ENCODE measurements at regions not wholly inside any gene's neighbourhood (a gene's known extent, or its start where the extent isn't known, plus 50 kb on each side); places are given as distances from the start of the nearest gene placed in this dataset.
A peak's percentile ranks its signal among the peaks of the same experiment; 100 is the strongest.
"Not testable (repeated sequence)": the region's sequence is repeated elsewhere in the genome, so short reads cannot be mapped to it uniquely, and the experiment has no call there.

DNA sequence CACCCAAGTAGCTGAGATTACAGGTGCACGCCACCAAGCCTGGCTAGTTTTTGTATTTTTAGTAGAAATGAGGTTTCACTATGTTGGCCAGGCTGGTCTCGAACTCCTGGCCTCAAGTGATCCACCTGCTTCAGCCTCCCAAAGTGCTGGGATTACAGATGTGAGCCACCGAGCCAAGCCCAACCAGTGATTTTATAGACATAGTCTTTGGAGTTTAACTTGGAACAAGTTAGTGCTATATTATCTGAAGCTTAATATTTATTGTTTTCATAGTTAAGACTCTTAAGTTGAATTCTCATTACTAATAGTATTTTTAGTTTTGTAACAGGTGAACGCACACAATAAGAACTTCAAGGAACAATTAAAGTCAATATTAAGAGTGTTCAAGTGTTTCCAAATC lies 122.1 kb downstream of the SPAG6 start:
- DNase-seq (ENCODE audit: low read depth); H3K9ac ChIP-seq (ENCODE audit: low read length); H3K36me3 ChIP-seq (ENCODE audit: control insufficient read depth, insufficient read depth, low read length, severe bottlenecking); H3K9me3 ChIP-seq (ENCODE audit: control insufficient read depth, low read length); H3K4me3 ChIP-seq (ENCODE audit: low read length); H3K27me3 ChIP-seq (replicated peaks; ENCODE audit: control insufficient read depth, insufficient read depth, low read length): not testable (repeated sequence)
- H3K4me1 ChIP-seq (ENCODE audit: control insufficient read depth, insufficient read depth, low read length): peaks cover 20% of the 10 kb centered on the region

DNA sequence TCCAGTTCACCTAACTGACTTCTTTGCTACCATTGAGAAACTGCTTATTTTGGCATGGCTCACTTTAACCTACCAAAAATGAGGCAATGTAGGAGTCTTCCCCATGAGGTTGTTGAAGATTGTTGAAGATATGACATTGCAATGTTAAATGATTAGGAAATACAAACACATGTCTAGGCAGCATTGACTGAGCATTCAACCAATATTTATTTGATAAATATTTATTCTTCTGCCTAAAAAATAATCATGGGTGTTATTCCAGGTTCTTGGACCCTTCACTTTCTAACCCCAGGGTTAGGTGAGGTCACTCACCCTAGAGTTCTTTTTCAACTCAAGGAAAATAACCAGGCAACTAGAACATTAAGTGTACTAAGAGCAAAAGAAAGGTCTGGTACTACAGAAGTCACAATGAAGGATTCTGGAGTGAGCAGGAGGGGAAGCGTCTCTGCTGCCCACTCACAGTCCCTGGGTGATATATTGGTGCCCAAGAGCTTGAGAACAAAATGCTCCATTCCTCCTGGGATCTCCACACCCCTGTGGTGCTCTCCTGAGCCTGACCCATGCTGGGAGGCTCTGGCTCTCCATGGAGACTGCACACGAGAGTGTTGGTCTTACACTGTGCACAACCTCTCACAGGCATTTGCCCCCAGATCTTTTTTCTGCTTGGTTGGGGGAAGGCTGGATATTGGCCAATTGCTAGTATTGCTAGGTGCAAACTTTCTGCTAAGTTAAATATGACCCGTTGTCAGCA lies 123.4 kb downstream of the SPAG6 start:
- H3K9ac ChIP-seq (ENCODE audit: low read length): no peak overlapping the region
- DNase-seq (ENCODE audit: low read depth): no peak
- no peaks in the 10 kb centered on the region for H3K36me3 ChIP-seq (ENCODE audit: control insufficient read depth, insufficient read depth, low read length, severe bottlenecking)
- peaks cover 8% of the 10 kb centered on the region for H3K27me3 ChIP-seq (replicated peaks; ENCODE audit: control insufficient read depth, insufficient read depth, low read length)
- H3K4me3 ChIP-seq (ENCODE audit: low read length): no peak overlapping the region
- peaks cover 24% of the 10 kb centered on the region for H3K4me1 ChIP-seq (ENCODE audit: control insufficient read depth, insufficient read depth, low read length)
- no peaks in the 10 kb centered on the region for H3K9me3 ChIP-seq (ENCODE audit: control insufficient read depth, low read length)

DNA sequence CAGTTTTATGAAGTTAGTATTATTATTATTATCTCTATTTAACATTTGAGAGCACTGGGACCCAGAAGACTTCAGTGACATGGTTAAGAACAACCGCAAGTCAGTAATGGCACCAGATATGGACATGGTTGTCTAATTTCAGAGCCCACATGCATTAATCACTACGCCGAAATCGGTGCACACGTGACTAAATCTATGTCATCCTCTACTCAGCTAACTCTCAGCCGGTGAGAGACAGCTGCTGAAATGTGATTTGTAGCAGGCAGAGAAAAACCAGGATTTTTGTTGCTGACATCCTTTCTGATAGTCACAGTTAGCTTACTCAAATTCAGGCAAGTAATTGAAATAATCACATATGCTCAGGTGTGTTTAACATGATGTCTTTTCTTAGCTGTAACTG lies 127.7 kb downstream of the SPAG6 start:
- H3K4me1 ChIP-seq (ENCODE audit: control insufficient read depth, insufficient read depth, low read length): peaks cover 21% of the 10 kb centered on the region
- H3K4me3 ChIP-seq (ENCODE audit: low read length): no peak overlapping the region
- no peak overlapping the region for H3K9ac ChIP-seq (ENCODE audit: low read length)
- no peak for DNase-seq (ENCODE audit: low read depth)
- peaks cover 28% of the 10 kb centered on the region for H3K27me3 ChIP-seq (replicated peaks; ENCODE audit: control insufficient read depth, insufficient read depth, low read length)
- no peaks in the 10 kb centered on the region for H3K9me3 ChIP-seq (ENCODE audit: control insufficient read depth, low read length)
- no peaks in the 10 kb centered on the region for H3K36me3 ChIP-seq (ENCODE audit: control insufficient read depth, insufficient read depth, low read length, severe bottlenecking)

DNA sequence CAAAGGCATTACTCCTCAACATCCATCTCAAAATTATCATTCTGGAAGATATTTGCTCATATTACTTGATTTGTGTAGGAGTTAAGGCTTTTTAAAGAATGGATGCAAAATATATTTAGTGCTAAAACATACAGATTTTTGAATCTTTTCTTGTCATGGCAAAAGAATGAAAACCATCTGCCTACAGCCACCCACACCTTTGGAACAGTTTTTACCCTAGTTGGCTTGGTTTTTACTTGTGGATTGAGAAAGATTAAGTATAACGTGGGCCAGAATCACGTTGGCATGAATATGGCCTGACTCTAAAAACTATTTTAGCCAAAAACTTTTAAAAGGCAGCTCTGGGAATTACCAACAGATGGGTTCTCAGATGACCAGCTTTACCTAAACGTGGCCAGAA lies 128.2 kb downstream of the SPAG6 start:
- Histone ChIP-seq H3K27me3 (replicated peaks; ENCODE audit: control insufficient read depth, insufficient read depth, low read length) (peaks cover 28% of the 10 kb centered on the region), H3K36me3 (ENCODE audit: control insufficient read depth, insufficient read depth, low read length, severe bottlenecking) (no peaks in the 10 kb centered on the region), H3K9me3 (ENCODE audit: control insufficient read depth, low read length) (no peaks in the 10 kb centered on the region), H3K4me1 (ENCODE audit: control insufficient read depth, insufficient read depth, low read length) (peaks cover 21% of the 10 kb centered on the region), H3K4me3 (ENCODE audit: low read length) (no peak overlapping the region), H3K9ac (ENCODE audit: low read length) (no peak overlapping the region)
- DNase-seq (ENCODE audit: low read depth): peak; percentile 22

DNA sequence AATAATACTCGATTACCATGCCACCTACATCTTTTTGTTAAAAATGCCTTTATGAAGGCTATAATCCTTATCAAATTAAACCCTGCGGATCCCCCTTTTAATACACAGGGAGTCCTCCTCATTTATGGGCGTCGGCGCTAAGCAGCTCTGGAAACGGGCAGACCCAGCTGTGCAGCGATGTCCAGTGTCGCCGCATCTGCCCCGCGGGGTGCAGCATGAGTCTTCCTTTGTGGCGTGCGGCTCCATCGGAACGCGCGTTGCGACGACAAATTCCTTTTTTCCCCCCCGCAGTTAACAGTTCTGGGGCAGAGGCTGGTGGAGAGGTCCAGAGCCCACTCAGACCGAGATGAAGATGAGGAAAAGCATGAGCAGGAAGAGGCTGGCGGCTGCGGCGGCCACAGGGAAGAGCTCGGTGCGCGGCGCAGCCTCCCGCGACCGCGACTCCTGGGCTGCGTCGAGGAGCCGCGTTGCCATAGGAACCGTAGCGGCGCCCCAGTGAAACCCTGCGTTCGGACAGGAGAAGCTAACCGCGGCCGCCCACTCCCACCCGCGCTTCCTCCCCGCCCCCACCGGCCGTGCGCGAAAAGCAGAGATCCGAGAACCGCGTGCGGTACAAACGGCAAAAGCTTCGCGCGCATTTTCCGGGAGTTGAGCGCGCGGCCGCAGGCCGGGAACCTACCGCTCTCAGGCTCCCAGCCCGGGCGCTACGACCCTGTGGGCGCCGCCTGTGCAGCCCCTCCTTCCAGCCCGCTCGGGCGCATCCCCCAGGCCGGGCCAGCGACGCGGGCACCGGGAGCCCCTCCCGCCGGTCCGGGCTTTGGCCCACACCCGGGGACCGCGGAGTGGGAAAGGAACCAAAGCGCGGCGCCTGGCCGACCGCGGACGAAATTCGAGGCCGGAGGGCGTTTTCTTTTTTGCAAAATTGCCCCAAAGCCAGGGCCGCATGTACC lies 130.6 kb downstream of the SPAG6 start:
- peak; percentile 50 for DNase-seq (ENCODE audit: low read depth)
- H3K9me3 ChIP-seq (ENCODE audit: control insufficient read depth, low read length): no peaks in the 10 kb centered on the region
- peaks cover 25% of the 10 kb centered on the region for H3K4me1 ChIP-seq (ENCODE audit: control insufficient read depth, insufficient read depth, low read length)
- no peaks in the 10 kb centered on the region for H3K36me3 ChIP-seq (ENCODE audit: control insufficient read depth, insufficient read depth, low read length, severe bottlenecking)
- peak overlapping the region; percentile 74 for H3K4me3 ChIP-seq (ENCODE audit: low read length)
- H3K27me3 ChIP-seq (replicated peaks; ENCODE audit: control insufficient read depth, insufficient read depth, low read length): peaks cover 20% of the 10 kb centered on the region
- peak overlapping the region; percentile 11 for H3K9ac ChIP-seq (ENCODE audit: low read length)

DNA sequence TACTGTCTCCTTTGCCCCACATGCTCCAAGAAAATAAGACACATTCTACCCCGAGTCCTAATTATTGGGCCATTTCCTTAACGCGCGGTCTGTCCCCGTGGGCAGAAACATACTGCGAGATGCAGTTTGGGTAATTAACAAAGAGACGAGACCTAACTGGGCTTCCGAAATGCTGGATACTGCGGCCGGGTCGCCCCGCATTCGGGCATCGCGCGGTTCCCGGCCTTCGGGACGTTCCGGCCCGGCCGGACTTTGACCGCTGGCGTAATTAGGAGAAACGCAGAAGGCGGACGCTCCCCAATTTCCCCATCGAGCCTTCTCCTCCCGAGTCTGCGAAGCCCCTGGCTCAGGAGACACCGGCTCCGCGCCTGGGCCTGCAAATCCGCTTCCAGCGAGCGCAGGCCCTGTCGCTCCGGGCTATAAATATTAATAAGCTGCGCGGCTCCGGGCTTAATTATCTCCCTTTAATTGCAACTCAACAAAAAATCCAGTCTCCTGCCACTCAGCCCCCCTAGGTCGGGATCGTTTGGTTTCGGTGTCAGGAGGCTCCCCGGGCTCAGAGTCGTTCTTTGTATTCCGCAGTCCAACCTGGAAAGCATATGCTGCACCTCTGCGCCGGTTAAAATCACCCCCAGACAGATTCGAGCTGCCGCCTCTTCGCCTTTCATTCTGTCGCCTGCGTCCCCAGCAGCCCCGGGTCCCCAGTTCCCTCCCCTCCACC lies 131.5 kb downstream of the SPAG6 start:
- Histone ChIP-seq H3K36me3 (ENCODE audit: control insufficient read depth, insufficient read depth, low read length, severe bottlenecking) (no peaks in the 10 kb centered on the region), H3K4me1 (ENCODE audit: control insufficient read depth, insufficient read depth, low read length) (peaks cover 25% of the 10 kb centered on the region), H3K9me3 (ENCODE audit: control insufficient read depth, low read length) (no peaks in the 10 kb centered on the region), H3K9ac (ENCODE audit: low read length) (no peak overlapping the region), H3K4me3 (ENCODE audit: low read length) (peak overlapping the region; percentile 74), H3K27me3 (replicated peaks; ENCODE audit: control insufficient read depth, insufficient read depth, low read length) (peaks cover 20% of the 10 kb centered on the region)
- DNase-seq (ENCODE audit: low read depth): no peak

DNA sequence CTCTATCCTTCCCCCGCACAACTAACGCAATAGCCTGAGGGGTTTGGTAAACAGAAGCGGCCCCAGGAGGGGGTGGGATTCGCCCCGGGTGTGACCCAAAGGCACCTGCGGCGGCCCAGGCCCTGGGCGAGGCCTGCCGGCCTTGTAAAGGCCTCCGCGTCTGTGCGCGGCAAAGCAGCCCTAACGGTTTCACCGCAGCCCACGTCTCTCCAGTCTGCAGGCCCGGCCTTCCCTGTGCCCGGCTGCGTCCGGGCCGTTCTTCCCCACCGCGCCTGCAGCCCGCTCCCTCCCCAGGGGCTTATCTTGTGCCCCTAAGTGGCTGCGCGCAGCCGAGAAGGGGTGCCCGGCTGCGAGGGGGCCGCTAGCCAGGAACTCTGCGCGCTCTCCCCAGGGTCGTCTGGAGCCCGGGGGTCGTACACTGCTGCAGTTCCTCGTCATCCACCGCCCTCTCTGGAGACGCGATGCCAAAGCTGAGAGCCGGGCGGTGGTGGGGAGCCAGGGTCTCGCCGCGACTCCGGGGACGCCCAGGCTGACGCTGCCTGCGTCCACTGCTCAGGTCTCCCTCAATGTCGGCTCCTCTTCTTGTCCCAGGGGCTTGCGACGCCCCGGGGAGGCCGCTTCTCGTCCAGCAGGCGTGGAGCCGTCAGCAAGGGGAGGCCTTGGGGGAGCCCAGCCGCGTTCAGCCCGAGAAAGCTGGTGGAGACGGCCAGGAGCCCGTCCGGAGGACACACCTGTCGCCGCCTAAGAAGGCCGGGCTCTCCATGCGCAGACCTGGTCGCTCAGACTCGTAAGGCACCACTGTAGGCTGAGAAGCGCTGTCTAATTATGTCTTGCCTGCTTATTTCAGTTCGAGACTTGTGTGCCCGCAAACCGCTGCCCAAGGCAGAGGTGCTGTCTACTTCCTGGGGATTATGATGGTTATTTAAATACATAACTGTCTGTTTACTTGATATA lies 132.3 kb downstream of the SPAG6 start:
- no peak overlapping the region for H3K9ac ChIP-seq (ENCODE audit: low read length)
- peaks cover 20% of the 10 kb centered on the region for H3K27me3 ChIP-seq (replicated peaks; ENCODE audit: control insufficient read depth, insufficient read depth, low read length)
- H3K36me3 ChIP-seq (ENCODE audit: control insufficient read depth, insufficient read depth, low read length, severe bottlenecking): no peaks in the 10 kb centered on the region
- DNase-seq (ENCODE audit: low read depth): no peak
- H3K4me3 ChIP-seq (ENCODE audit: low read length): no peak overlapping the region
- H3K4me1 ChIP-seq (ENCODE audit: control insufficient read depth, insufficient read depth, low read length): peaks cover 32% of the 10 kb centered on the region
- no peaks in the 10 kb centered on the region for H3K9me3 ChIP-seq (ENCODE audit: control insufficient read depth, low read length)

DNA sequence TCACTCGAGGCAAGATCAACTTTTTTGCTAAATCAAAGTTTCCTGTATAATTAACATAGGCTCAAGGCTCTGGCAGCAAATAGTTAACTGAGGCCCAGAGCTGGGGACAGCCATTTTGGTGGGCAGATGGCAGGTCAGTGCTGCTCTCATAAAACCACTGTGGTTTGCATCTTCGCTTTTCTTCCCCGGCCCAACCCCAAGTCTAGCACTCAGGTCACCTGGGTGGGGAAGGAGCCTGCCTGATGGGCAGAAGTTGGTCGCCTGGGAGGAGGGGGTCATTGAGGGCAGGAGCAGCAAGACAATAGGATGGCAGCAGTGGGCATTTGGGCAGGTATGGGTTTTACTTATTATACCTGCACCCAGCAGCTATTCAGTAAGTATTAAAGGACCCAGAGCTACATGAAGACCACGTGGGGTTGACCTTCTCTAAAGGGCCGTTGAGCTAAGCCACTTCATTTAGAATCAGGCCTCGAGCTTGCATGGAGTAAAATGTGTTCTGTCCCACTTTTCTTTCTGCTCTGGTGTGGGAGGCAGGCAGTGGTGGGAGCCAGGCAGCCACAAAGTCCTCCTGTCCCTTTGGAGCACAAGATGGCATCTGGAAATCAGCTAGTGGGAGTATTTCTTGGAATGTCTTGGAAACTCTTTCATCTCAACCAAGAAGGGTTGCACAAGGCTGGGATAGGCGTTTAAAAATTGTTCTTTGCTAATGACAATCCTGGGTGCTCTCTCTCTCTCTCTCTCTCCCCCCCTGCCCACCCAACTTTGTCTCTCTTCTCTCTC lies 133.4 kb downstream of the SPAG6 start:
- Histone ChIP-seq H3K4me1 (ENCODE audit: control insufficient read depth, insufficient read depth, low read length) (peaks cover 23% of the 10 kb centered on the region), H3K4me3 (ENCODE audit: low read length) (no peak overlapping the region), H3K9me3 (ENCODE audit: control insufficient read depth, low read length) (no peaks in the 10 kb centered on the region), H3K9ac (ENCODE audit: low read length) (no peak overlapping the region), H3K36me3 (ENCODE audit: control insufficient read depth, insufficient read depth, low read length, severe bottlenecking) (no peaks in the 10 kb centered on the region), H3K27me3 (replicated peaks; ENCODE audit: control insufficient read depth, insufficient read depth, low read length) (peaks cover 20% of the 10 kb centered on the region)
- no peak for DNase-seq (ENCODE audit: low read depth)

DNA sequence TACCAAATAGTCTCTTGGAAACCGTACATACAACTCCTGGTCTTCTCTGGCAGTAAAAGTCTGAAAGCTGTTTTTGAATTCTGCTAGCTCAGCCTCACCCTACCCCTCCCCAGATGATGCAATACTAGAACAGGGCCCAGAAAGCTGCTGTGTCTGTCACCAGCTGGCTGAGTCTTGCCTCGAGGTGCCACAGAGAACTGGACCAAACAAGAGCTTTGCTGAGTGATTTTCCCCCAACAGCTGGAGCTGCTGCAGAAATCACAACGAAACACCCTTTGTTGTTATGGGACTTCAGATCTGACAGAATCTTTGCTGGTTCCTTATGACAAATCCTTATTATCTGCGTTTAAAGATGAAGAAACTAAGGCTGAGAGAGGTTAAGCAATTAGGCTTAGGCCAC lies 134.1 kb downstream of the SPAG6 start:
- peak; percentile 52 for DNase-seq (ENCODE audit: low read depth)

DNA sequence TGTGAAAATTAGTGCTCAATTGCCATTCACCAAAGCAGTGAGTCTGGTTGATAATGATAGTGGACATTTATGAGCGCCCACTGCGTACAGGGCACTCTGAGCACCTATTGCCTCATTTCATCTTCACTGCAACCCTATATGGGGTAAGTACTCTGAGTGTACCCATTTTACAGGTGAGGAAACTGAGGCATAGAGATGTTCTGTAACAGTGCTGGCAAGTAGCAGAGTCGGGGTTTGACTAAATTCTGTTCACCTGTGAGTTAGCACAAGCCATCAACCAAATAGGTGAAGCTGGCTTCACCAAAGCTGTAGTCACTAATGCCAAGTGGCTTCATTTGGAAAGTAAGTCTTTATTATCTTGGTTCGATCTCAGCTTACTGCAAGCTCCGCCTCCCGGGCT lies 135.8 kb downstream of the SPAG6 start:
- Histone ChIP-seq H3K9me3 (ENCODE audit: control insufficient read depth, low read length) (no peaks in the 10 kb centered on the region), H3K4me1 (ENCODE audit: control insufficient read depth, insufficient read depth, low read length) (peaks cover 16% of the 10 kb centered on the region), H3K27me3 (replicated peaks; ENCODE audit: control insufficient read depth, insufficient read depth, low read length) (peaks cover 7% of the 10 kb centered on the region), H3K4me3 (ENCODE audit: low read length) (no peak overlapping the region), H3K36me3 (ENCODE audit: control insufficient read depth, insufficient read depth, low read length, severe bottlenecking) (no peaks in the 10 kb centered on the region), H3K9ac (ENCODE audit: low read length) (no peak overlapping the region)
- DNase-seq (ENCODE audit: low read depth): no peak

More for the DNA sequence above, 134.1 kb downstream of the SPAG6 start:
- Histone ChIP-seq H3K9ac (ENCODE audit: low read length) (no peak overlapping the region), H3K4me1 (ENCODE audit: control insufficient read depth, insufficient read depth, low read length) (peaks cover 20% of the 10 kb centered on the region), H3K27me3 (replicated peaks; ENCODE audit: control insufficient read depth, insufficient read depth, low read length) (peaks cover 20% of the 10 kb centered on the region), H3K4me3 (ENCODE audit: low read length) (no peak overlapping the region), H3K36me3 (ENCODE audit: control insufficient read depth, insufficient read depth, low read length, severe bottlenecking) (no peaks in the 10 kb centered on the region), H3K9me3 (ENCODE audit: control insufficient read depth, low read length) (no peaks in the 10 kb centered on the region)

Measured in adipocyte (in vitro differentiated cells).